H9 (cell line): ENCODE measurements at regions not wholly inside any gene's neighbourhood (a gene's known extent, or its start where the extent isn't known, plus 50 kb on each side); places are given as distances from the start of the nearest gene placed in this dataset.

Experiments used
- DNase-seq: peaks from one replicate; pipeline ENCODE4 v3.0.0-alpha.2; 2017
- H2AFZ ChIP-seq: one replicate; pipeline ENCODE4 v1.6.1; 2013; ENCODE audit warnings: mild to moderate bottlenecking, low read length, control low read depth, moderate library complexity
- H2AK5ac ChIP-seq: 2 replicates; pipeline ENCODE4 v1.6.1; 2013; ENCODE audit warnings: low read length, control low read depth, mixed read lengths; ENCODE audit not compliant: insufficient read length
- H2BK120ac ChIP-seq: one replicate; pipeline ENCODE4 v1.6.1; 2013; ENCODE audit warnings: low read depth, mild to moderate bottlenecking, low read length, control low read depth, inconsistent platforms; ENCODE audit not compliant: poor library complexity, severe bottlenecking
- H2BK12ac ChIP-seq: 2 replicates; pipeline ENCODE4 v1.6.1; 2013; ENCODE audit warnings: low read length, control low read depth, mixed read lengths, low read depth; ENCODE audit not compliant: insufficient read length
- H2BK15ac ChIP-seq: 2 replicates; pipeline ENCODE4 v1.6.1; 2013; ENCODE audit warnings: low read depth, low read length, control low read depth
- H2BK20ac ChIP-seq: one replicate; pipeline ENCODE4 v1.6.1; 2013; ENCODE audit warnings: low read depth, mild to moderate bottlenecking, low read length, control low read depth, inconsistent platforms; ENCODE audit not compliant: poor library complexity, severe bottlenecking
- H2BK5ac ChIP-seq: 2 replicates; pipeline ENCODE4 v1.6.1; 2013; ENCODE audit warnings: low read length, control low read depth, mixed read lengths; ENCODE audit not compliant: insufficient read length
- H3K14ac ChIP-seq: 2 replicates; pipeline ENCODE4 v1.6.1; 2013; ENCODE audit warnings: low read length, control low read depth; ENCODE audit not compliant: insufficient read depth
- H3K18ac ChIP-seq: 2 replicates; pipeline ENCODE4 v1.6.1; 2013; ENCODE audit warnings: low read depth, mild to moderate bottlenecking, mixed read lengths, low read length, control low read depth; ENCODE audit not compliant: insufficient read length
- H3K23ac ChIP-seq: 2 replicates; pipeline ENCODE4 v1.6.1; 2013; ENCODE audit warnings: low read length, control low read depth, mixed read lengths, low read depth; ENCODE audit not compliant: insufficient read length
- H3K23me2 ChIP-seq: 2 replicates; pipeline ENCODE4 v1.6.1; 2013; ENCODE audit warnings: low read depth, mild to moderate bottlenecking, mixed read lengths, low read length, control low read depth; ENCODE audit not compliant: insufficient read length, poor library complexity, severe bottlenecking
- H3K27ac ChIP-seq: 2 replicates; pipeline ENCODE4 v1.5.1; 2013; ENCODE audit warnings: low read length, control low read depth, mixed read lengths, low read depth; ENCODE audit not compliant: insufficient read length
- H3K27me3 ChIP-seq: 2 replicates; pipeline ENCODE4 v1.6.1; 2013; ENCODE audit warnings: low read length, control low read depth, inconsistent platforms; ENCODE audit not compliant: insufficient read depth
- H3K4ac ChIP-seq: 2 replicates; pipeline ENCODE4 v1.6.1; 2013; ENCODE audit warnings: low read depth, mild to moderate bottlenecking, control low read depth, inconsistent platforms, low read length, moderate library complexity
- H3K4me1 ChIP-seq: 2 replicates; pipeline ENCODE4 v1.6.1; 2013; ENCODE audit warnings: low read length, control low read depth, inconsistent platforms; ENCODE audit not compliant: insufficient read depth
- H3K4me2 ChIP-seq: 2 replicates; pipeline ENCODE4 v1.6.1; 2013; ENCODE audit warnings: low read length, control low read depth, mixed read lengths; ENCODE audit not compliant: insufficient read length, insufficient read depth
- H3K56ac ChIP-seq: 2 replicates; pipeline ENCODE4 v1.6.1; 2013; ENCODE audit warnings: low read depth, mild to moderate bottlenecking, mixed read lengths, low read length, control low read depth; ENCODE audit not compliant: insufficient read length
- H3K79me1 ChIP-seq: 2 replicates; pipeline ENCODE4 v1.6.1; 2013; ENCODE audit warnings: low read depth, mild to moderate bottlenecking, moderate library complexity, low read length, control low read depth, inconsistent platforms; ENCODE audit not compliant: insufficient read depth, poor library complexity, severe bottlenecking
- H3K79me2 ChIP-seq: 2 replicates; pipeline ENCODE4 v1.6.1; 2013; ENCODE audit warnings: low read length, control low read depth, inconsistent platforms; ENCODE audit not compliant: insufficient read depth
- H3K9ac ChIP-seq: 2 replicates; pipeline ENCODE4 v1.6.1; 2013; ENCODE audit warnings: low read length, control low read depth, mixed read lengths; ENCODE audit not compliant: insufficient read length; ENCODE audit errors: extremely low read depth
- H3K9me3 ChIP-seq: one replicate; pipeline ENCODE4 v1.6.1; 2013; ENCODE audit warnings: low read depth, low read length, inconsistent platforms; ENCODE audit not compliant: control insufficient read depth
- H3T11ph ChIP-seq: one replicate; pipeline ENCODE4 v1.6.1; 2013; ENCODE audit warnings: mild to moderate bottlenecking, low read length, control low read depth, inconsistent platforms
- H4K20me1 ChIP-seq: one replicate; pipeline ENCODE4 v1.6.1; 2013; ENCODE audit not compliant: control insufficient read depth, insufficient read length, insufficient read depth
- H4K5ac ChIP-seq: 2 replicates; pipeline ENCODE4 v1.6.1; 2013; ENCODE audit warnings: low read depth, mild to moderate bottlenecking, mixed read lengths, low read length, control low read depth; ENCODE audit not compliant: insufficient read length
- H4K8ac ChIP-seq: replicated peaks from 2 replicates; pipeline ENCODE4 v1.6.1; 2013; ENCODE audit warnings: low read length, control low read depth, mixed read lengths, low read depth; ENCODE audit not compliant: insufficient read length
- H4K91ac ChIP-seq: 2 replicates; pipeline ENCODE4 v1.6.1; 2013; ENCODE audit warnings: low read depth, mild to moderate bottlenecking, moderate library complexity, mixed read lengths, low read length, control low read depth; ENCODE audit not compliant: insufficient read length
- H3K27ac Mint-ChIP-seq, 3 experiments: 2 replicates in 2 of 3; 3 replicates in 1 of 3; pipeline ENCODE4 v1.8.0; 2020 to 2021; ENCODE audit warnings: mixed read lengths in 3 of 3, mild to moderate bottlenecking in 1 of 3, moderate library complexity in 1 of 3
- H3K27me3 Mint-ChIP-seq: 2 replicates; pipeline ENCODE4 v1.8.0; 2021; ENCODE audit warnings: low read depth, mild to moderate bottlenecking, moderate library complexity, mixed read lengths
- H3K36me3 Mint-ChIP-seq, 3 experiments: 2 replicates in 2 of 3; 3 replicates in 1 of 3; pipeline ENCODE4 v1.8.0; 2020 to 2021; ENCODE audit warnings: low read depth in 3 of 3, mixed read lengths in 3 of 3; ENCODE audit not compliant: insufficient read depth in 1 of 3
- H3K4me1 Mint-ChIP-seq, 2 experiments: 2 replicates each; pipeline ENCODE4 v1.8.0; 2020; ENCODE audit warnings: mixed read lengths in 2 of 2
- H3K4me3 Mint-ChIP-seq, 2 experiments: 2 replicates in 1 of 2; 3 replicates in 1 of 2; pipeline ENCODE4 v1.8.0; 2020 to 2021; ENCODE audit warnings: mild to moderate bottlenecking in 2 of 2, mixed read lengths in 2 of 2, moderate library complexity in 1 of 2
- H3K9me3 Mint-ChIP-seq, 2 experiments: 2 replicates in 1 of 2; 3 replicates in 1 of 2; pipeline ENCODE4 v1.8.0; 2020; ENCODE audit warnings: mild to moderate bottlenecking in 2 of 2, mixed read lengths in 2 of 2, moderate library complexity in 1 of 2
- WGBS: extraction: QIAGEN DNeasy Blood & Tissue Kit; methylation state at CpG from one replicate; pipeline ENCODE4 v1.1.7; 2013; ENCODE audit warnings: missing lambda C conversion rate, low lambda C conversion rate, mixed read lengths; ENCODE audit not compliant: insufficient read length; ENCODE audit errors: extremely low coverage; 5-methylcytosine and 5-hydroxymethylcytosine counted together
- TF ChIP-seq, protein P1 (sequence below): fragments of 200-600 bp; sonication (generic); conservative IDR thresholded peaks from 3 replicates; pipeline ENCODE4 v1.8.0; 2021; ENCODE audit warnings: antibody characterized with exemption, mild to moderate bottlenecking

DNA sequence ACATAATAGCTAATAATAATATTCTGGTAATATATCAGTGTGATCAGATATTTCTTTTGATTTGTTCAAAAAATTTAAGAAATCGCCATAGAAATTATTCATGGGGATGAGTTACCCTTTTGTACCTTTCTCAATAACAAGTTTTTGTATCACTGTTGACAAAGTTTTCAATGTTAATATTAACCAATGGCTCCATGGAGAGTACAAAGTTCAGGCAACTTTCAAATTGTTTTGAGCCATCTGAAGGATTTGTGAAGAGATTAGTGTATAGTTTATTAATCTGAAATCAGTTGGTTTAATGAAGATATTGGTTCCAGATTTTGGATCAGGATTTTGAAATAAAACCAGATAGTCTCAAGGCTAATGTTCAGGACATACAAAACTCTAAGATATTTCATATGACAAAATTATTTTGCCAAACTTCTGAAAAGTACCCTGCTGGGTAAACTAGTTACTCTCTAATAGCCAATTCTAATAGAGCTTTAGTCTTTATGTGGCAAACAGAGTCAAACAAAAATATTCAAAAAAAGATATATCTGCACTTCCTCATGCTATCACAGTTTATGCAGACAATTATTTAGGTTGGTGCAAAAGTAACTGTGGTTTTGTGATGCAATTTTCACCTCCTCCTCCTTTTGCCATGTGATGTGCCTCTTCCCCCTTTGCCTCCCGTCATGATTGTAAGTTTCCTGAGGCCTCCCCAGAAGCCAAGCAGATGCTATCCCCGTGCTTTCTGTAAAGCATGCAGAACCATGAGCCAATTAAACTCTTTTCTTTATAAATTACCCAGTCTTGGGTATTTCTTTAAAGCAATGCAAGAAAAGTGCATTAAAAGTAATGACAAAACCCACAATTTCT lies 1105.0 kb downstream of the PLA2G4A start:
- peaks cover 4% of the 10 kb centered on the region; the same call in 1 of the 2 replicates for H3K4me1 ChIP-seq
- no peak overlapping the region for H2BK15ac ChIP-seq
- Mint-ChIP-seq H3K36me3 (no peaks in the 10 kb centered on the region), H3K4me1 (peaks cover 7 to 10% of the 10 kb centered on the region in 2 experiments), H3K27me3 (no peaks in the 10 kb centered on the region; the same call in 1 of the 2 replicates), H3K4me3 (no peak overlapping the region), H3K9me3 (peaks cover 2 to 5% of the 10 kb centered on the region in 2 experiments; a peak in 3 of 5 replicates), H3K27ac (no peak overlapping the region)
- H3K27me3 ChIP-seq = no peaks in the 10 kb centered on the region
- TF ChIP-seq, protein P1, sequence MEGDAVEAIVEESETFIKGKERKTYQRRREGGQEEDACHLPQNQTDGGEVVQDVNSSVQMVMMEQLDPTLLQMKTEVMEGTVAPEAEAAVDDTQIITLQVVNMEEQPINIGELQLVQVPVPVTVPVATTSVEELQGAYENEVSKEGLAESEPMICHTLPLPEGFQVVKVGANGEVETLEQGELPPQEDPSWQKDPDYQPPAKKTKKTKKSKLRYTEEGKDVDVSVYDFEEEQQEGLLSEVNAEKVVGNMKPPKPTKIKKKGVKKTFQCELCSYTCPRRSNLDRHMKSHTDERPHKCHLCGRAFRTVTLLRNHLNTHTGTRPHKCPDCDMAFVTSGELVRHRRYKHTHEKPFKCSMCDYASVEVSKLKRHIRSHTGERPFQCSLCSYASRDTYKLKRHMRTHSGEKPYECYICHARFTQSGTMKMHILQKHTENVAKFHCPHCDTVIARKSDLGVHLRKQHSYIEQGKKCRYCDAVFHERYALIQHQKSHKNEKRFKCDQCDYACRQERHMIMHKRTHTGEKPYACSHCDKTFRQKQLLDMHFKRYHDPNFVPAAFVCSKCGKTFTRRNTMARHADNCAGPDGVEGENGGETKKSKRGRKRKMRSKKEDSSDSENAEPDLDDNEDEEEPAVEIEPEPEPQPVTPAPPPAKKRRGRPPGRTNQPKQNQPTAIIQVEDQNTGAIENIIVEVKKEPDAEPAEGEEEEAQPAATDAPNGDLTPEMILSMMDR = no peak
- WGBS = no CpG with 5 or more reads among the region's 3 CpGs
- H3K4me2 ChIP-seq = no peak overlapping the region
- no peaks in the 10 kb centered on the region for H4K20me1 ChIP-seq
- no peak for DNase-seq
- no peak overlapping the region for H2BK120ac ChIP-seq
- H3K9ac ChIP-seq = no peak overlapping the region
- H3K23me2 ChIP-seq = no peaks in the 10 kb centered on the region
- no peak overlapping the region for H2BK5ac ChIP-seq
- no peak overlapping the region for H3K4ac ChIP-seq
- no peak overlapping the region for H4K91ac ChIP-seq
- no peak overlapping the region for H2AK5ac ChIP-seq
- no peaks in the 10 kb centered on the region for H3K9me3 ChIP-seq
- H3K79me1 ChIP-seq = no peaks in the 10 kb centered on the region
- H3K14ac ChIP-seq = no peak overlapping the region
- no peak overlapping the region for H4K5ac ChIP-seq
- H3K79me2 ChIP-seq = no peaks in the 10 kb centered on the region
- H4K8ac ChIP-seq = no peak overlapping the region
- H3K18ac ChIP-seq = no peak overlapping the region
- H3K56ac ChIP-seq = no peak overlapping the region
- no peak overlapping the region for H2BK12ac ChIP-seq
- no peak overlapping the region for H3K27ac ChIP-seq
- H3K23ac ChIP-seq = no peak overlapping the region
- no peak overlapping the region for H3T11ph ChIP-seq
- no peak overlapping the region for H2BK20ac ChIP-seq
- no peak overlapping the region for H2AFZ ChIP-seq
